Epithelial cell of esophagus (primary cell): ENCODE measurements at regions not wholly inside any gene's neighbourhood (a gene's known extent, or its start where the extent isn't known, plus 50 kb on each side); places are given as distances from the start of the nearest gene placed in this dataset.
"Not testable (repeated sequence)": the region's sequence is repeated elsewhere in the genome, so short reads cannot be mapped to it uniquely, and the experiment has no call there.

Source experiments
- DNase-seq: peaks from one replicate; pipeline ENCODE4 v3.0.0; 2010; ENCODE audit warnings: low read depth
- H3K4me3 ChIP-seq: 2 replicates; pipeline ENCODE4 v1.5.1; 2011; ENCODE audit warnings: mild to moderate bottlenecking, low read length, control low read depth
- TF ChIP-seq, protein P1 (sequence below): IDR thresholded peaks from 2 replicates; pipeline ENCODE4 v1.5.1; 2011; ENCODE audit warnings: low read depth, mild to moderate bottlenecking, low read length, control low read depth, inconsistent platforms; ENCODE audit not compliant: insufficient read depth; ENCODE audit errors: missing control alignments

DNA sequence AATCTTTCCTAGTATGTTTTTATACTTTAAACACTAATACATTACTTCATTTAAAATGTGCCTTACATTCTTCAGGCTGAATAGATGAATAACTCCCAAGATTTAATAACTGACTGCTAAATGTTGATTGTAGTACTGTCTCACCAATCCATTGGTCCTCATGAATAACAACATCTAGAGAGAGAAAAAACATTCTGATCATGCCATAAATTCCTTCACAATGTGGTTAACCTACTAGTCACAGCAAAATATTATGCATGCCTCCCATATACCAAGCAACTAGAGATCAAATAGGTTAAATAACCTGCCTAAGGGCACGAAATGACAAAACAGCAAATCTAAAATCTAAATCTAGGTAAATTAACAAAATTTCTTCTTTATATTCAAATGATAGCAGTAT, 66.2 kb downstream of the SYT15 start:
- not testable (repeated sequence) for DNase-seq, H3K4me3 ChIP-seq

DNA sequence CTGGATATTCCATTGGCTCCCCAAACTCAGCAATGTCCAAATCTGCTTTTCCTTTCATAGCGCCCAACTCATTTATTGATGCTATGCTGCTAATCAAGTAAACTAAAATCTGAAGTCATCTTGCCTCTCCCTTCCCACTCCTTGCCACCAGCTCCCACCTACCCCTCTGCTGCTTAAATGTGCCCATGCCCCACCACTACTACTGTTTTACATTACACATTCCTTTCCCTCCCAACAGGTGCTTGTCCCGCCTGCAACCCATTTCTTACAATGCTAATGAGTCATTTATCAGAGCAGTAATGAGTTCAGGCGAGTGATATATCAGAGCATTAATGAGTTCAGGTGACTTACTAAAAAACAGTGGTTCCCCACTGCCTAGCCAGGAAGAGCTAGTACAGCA, 67.2 kb downstream of the SYT15 start:
- not testable (repeated sequence) for DNase-seq

DNA sequence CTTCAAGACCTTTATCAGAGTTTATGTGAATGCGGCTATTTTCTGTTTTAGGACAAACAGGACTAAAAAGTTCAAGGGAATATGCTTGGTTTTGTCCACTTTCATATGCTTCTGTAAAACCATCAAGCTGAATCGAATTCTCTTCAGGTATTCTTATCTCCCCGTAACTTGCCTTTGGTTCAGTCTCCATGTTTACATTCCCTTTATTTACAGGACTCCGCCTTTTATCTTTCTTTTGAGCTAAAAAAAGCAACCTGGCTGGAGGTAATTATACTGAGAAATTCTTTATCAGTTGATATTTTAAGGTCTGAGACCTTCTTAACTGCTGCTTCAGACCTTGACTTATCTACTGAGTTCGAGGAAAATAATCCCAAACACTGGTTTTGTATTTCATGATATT, 72.0 kb downstream of the SYT15 start:
- H3K4me3 ChIP-seq, DNase-seq: not testable (repeated sequence)

More for the DNA sequence above, 67.2 kb downstream of the SYT15 start:
- H3K4me3 ChIP-seq: not testable (repeated sequence)

DNA sequence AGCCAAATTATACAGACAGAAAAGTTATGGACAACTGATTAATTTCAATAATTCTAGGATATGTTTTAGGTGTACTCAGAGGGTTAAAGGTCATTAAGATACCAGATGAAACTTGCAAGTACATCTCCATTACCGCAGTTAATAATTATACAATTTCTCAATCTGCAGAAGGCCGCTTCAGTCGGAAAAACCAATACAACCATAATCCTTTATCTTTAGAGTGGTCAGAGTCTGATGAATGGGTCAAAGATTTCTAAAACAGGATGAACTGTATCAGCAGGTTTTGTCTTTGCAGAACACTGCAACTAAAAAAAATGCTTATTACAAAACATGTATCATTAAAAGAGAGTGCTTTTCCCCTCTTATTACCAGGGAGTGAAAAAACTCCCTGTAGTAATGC, 78.5 kb downstream of the SYT15 start:
- DNase-seq: not testable (repeated sequence)

DNA sequence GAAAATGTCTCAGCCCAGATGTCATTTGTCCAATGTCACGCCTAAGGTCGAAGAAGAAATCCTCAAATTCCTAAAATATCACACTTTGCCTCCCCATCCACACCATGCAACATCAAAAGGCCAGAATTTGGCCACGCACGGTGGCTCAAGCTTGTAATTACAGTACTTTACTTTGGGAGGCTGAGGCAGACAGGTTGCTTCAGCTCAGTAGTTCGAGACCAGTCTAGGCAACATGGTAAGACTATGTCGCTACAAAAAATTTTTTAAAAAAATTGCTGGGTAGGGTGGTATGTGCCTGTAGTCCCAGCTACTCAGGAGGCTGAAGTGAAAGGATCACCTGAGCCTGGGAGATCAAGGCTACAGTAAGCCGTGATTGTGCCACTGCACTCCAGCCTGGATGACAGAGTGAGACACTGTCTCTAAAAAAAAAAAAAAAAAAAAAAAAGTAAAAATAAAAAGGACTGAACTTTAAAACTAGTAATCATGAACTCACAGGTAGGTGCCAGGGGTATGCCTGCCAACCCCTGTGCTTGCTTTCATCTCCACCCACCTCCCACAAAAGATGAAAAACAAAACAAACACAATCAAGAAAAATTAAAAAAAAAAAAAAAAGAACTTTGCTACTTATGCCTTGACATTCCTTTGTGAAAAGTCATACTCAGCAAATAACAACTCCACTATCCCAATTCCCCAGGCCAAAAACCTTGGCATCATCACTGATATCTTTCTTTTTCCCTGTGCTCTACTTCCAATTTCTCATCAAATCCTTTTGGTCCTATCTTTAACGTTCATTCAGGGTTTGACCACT, 81.3 kb downstream of the SYT15 start:
- DNase-seq: peak; percentile 0
- H3K4me3 ChIP-seq: not testable (repeated sequence)

More for the DNA sequence above, 78.5 kb downstream of the SYT15 start:
- not testable (repeated sequence) for H3K4me3 ChIP-seq

DNA sequence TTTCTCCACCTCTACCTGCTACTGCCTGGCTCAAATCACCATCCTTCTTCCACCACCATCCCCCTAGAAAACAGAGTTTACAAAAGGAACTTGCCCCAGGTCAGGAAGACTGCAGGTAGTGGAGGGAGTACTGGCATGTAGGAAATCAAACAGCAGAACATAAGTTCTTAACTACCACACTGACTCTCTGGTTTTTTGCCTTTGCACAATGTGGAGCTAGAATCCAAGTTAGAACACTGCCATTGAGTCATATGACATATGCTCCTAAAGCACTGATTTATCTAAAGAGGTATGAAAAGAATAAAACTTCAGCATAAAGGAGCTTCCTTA, 81.9 kb downstream of the SYT15 start:
- not testable (repeated sequence) for DNase-seq, H3K4me3 ChIP-seq

DNA sequence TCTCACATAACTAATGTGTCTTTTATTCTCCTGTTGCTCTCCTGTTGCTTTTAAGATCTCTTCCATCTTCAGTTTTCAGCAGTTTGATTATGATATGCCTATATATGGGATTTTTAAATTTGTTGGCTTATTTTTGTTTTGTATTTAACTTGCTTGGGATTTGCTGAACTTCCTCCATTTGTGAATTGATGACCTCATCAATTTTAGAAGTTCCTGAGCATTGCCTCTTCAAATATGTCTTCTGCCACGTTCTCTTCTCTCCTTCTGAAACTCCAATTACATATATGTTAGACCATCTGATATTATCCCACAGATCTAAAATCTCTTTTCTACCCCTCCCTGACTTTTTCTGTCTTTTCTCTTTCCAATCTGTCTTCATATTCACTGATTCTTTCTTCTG, 86.6 kb downstream of the SYT15 start:
- DNase-seq, H3K4me3 ChIP-seq: not testable (repeated sequence)

DNA sequence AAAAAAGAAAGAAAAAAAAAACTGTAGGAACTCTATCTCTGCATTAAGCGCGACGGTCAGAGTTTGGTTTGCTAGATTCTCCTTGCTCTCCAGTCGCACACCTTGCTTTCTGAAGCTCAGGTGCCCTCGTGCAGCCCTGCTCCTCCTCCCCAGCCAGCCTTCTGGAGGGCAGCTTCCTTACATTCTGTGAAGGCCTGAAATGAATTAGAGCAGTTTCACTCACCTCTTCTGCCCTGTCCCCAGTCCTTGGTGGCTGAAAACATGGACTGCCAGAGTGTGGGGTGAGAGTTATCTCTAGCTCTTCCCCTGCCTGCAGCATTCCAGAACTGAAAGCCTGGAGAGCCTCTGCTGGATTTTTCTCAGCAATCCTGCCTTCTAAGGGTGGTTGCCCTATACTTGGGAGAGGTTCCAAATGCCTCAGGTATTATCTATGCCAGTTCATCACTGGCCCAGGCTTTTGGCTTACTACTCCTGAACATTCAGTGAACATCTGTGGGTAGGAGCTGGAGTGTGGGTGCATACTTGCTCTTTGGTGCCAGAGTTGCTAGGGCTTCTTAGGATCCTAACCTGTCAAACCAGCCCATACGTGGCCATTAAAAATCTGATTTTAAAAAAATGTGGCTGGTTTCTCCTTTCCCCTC, 89.5 kb downstream of the SYT15 start:
- not testable (repeated sequence) for H3K4me3 ChIP-seq, DNase-seq

DNA sequence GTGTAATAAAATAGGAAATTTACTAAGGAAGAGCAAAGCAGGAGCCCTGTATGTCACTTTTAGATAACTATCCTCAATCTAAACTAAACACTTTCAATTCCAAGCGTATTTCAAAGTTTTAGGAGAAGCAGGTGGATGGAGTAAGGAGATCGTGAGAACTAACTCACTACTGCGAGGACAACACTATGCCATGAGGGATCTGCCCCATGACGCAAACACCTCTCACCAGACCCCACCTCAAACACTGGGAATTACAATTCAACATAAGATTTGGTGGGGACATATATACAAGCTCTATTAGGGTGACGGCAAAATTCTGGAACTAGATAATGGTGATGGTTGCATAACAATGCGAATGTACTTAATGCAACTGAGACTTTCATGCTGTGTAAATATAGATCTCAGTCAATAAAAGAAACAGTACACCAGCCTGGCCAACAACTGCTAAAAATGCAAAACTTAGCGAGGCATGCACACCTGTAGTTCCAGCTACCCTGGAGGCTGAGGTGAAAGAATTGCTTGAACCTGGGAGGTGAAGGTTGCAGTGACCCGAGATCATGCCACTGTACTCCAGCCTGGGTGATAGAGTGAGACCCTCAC, 99.0 kb downstream of the SYT15 start:
- not testable (repeated sequence) for DNase-seq, H3K4me3 ChIP-seq

DNA sequence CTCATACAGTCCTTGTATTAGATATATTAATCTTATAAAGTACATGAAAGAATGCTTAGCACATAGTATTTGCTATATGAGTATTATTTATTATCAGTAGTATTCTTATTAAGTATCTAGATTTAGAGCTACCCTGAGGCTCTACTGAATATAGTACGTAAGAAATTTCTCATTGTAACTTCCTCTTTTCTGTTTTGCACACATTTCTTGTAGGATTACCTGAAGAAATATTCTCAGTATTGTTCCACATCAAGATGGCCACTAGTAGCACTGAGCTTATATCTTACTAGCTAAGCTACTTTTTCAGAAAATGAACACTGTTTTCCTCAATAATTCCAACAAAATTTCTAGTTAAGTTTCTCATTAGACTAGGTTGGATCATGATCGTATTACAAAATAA, 112.5 kb downstream of the SYT15 start:
- not testable (repeated sequence) for DNase-seq, H3K4me3 ChIP-seq

DNA sequence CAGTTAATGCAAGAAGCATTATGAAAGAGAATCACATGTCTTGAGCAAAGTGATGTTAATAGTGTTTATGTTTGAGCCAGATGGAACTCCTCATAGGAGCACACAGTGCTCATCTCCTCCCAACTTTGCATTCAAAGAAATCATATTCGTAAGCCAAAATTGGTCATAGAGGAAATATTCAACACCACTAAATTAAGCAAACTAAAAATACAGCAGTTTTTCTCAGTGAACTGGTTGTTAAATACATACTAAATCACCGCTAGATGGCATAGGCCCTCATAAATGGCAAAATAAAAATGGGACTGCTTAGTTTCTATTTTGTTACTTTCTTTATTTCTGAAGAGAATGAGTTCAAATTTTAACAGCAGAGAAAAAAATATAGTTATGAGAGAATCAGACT, 114.3 kb downstream of the SYT15 start:
- not testable (repeated sequence) for DNase-seq, H3K4me3 ChIP-seq

DNA sequence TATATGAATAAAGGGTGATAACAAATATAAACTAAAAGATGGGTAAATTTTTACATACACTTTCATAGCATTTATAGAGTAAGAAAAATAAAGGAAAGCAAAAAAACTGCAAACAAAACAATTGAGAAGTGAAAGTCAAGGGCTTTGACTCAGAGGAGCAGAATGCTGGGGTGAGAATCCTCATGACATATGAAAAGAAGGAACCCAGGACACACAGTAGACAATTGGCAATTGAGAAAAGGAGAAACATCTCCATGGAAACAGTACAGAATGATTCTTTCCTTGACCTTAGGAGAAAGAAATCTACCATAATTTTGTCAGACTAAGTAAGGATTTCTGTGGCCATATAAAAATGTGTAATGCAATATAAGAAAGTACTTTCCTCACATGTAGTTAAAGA, 138.3 kb downstream of the SYT15 start:
- H3K4me3 ChIP-seq, DNase-seq: not testable (repeated sequence)

DNA sequence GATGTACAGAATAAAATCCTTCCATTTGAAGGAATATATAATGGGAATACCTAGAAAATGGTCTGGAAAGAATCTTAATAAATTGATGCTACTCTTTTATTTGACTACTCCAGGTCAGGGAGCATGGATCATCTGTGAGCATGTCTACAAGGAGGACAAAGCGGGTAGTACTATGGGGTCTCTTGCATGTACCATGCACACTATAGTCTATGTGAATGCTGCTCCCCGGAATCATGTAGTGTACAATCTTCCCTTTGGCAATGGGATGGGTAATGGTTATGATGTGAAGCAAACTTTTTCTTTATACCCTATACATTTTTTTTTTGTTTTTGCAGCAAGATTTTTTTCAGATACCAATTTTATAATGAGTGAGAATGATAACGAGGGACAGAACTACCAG, 139.1 kb downstream of the SYT15 start:
- not testable (repeated sequence) for H3K4me3 ChIP-seq, DNase-seq

DNA sequence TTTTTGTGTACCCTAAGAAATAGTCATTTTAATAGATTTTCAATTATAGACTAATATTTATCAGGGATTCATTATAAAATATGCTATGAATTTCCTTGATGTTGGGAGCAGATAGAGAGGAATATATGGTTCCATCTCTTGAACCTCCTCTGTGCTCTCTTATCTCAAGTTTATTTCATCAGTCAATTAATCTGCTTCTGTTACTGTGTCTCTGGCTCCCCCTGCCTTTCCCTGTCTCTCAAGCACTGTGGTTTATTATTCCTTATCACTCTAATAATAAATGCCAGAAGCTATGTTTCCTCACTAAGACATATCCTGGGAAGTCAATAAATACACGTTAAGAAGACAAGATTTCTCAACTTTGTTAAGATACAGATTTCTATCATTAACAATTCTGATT, 141.5 kb downstream of the SYT15 start:
- DNase-seq: peak; percentile 45
- TF ChIP-seq, protein P1, sequence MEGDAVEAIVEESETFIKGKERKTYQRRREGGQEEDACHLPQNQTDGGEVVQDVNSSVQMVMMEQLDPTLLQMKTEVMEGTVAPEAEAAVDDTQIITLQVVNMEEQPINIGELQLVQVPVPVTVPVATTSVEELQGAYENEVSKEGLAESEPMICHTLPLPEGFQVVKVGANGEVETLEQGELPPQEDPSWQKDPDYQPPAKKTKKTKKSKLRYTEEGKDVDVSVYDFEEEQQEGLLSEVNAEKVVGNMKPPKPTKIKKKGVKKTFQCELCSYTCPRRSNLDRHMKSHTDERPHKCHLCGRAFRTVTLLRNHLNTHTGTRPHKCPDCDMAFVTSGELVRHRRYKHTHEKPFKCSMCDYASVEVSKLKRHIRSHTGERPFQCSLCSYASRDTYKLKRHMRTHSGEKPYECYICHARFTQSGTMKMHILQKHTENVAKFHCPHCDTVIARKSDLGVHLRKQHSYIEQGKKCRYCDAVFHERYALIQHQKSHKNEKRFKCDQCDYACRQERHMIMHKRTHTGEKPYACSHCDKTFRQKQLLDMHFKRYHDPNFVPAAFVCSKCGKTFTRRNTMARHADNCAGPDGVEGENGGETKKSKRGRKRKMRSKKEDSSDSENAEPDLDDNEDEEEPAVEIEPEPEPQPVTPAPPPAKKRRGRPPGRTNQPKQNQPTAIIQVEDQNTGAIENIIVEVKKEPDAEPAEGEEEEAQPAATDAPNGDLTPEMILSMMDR: peak; percentile 36

DNA sequence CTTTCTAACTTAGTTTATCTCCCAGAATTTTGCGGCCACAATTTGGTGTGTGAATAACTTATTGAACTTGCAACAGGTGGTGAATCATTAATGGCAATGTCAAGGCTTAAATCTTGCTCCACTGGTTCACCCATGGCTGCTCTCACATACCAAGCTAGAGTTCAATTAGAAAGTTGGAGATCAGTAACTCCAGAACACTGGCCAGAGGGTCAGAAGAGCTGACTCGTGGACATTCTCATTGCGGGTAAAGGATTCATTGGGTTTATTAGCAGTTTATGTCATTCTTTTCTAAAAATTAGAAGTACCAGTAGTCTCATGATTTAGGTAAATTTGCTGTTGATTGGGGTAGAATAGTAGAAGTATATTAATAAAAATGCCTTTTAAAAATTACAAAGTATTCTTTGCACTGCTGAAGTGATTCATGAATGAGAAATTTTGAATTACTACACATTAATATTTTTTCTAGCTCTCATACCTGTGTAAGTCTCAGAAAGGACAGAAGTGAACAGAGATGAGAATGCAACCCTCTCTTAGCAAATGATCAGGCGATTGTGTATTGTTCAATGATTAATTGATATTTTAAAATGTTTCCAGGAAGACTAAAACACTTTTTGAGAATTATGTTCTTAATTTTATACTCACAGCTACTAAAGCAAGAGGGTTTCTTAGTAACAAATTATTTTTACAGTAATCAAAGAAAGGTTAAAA, 142.0 kb downstream of the SYT15 start:
- not testable (repeated sequence) for H3K4me3 ChIP-seq, DNase-seq

More for the DNA sequence above, 141.5 kb downstream of the SYT15 start:
- H3K4me3 ChIP-seq: not testable (repeated sequence)

DNA sequence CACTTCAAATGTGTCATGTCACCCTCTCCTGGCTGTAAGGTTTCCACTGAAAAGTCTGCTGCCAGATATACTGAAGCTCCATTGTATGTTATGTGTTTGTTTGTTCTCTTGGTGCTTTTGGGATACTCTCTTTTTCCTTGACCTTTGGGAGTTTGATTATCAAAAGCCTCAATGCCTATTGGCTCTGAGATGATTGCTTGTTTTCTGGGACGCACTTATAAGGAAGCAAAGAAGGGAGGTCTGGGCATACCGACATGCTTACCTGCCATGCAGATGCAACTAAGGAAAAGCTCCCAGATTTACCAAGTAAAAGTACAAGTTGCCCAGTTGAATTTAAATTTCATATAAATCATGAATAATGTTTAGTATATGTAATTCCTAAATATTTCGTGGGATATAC, 145.3 kb downstream of the SYT15 start:
- DNase-seq: not testable (repeated sequence)

DNA sequence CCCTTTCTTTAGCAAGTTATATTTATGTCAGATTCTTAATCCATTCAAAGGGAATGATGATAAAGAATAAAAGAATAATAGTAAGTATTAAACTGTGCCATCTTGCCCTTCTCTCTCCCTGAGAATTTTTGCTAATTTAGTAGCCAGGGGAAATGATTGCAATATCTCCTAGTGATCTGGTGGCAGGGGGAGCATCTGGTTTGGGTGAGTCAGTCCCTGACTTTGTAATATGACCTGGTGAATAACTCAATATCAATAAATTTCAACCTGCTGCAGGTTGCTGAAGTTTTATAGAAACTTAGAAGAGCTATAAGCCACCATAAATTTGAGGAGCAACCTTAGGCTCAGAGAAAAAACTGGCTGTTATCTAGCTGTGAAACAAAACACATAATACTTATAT, 149.4 kb downstream of the SYT15 start:
- not testable (repeated sequence) for H3K4me3 ChIP-seq, DNase-seq

More for the DNA sequence above, 145.3 kb downstream of the SYT15 start:
- H3K4me3 ChIP-seq: not testable (repeated sequence)

DNA sequence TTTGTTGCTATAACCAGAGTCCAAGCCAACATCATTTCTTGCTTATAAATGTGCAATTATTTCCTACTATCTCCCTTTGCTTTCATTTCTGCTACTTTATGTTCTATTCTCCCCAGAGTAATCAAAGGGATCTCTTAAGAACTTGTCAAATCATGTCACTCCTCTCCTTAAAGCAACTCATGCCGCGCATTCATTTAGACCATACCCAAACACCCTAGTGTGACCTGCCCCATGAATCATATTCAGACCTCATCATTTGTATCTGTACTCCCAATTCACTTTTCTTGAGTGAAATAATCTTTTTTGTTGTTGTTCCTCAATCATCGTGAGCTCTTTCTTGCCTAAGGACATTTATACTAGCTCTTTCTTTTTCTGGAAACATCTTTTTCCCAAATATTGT, 151.8 kb downstream of the SYT15 start:
- not testable (repeated sequence) for DNase-seq, H3K4me3 ChIP-seq
